Left ventricle myocardium inferior (tissue), 1 donor: ENCODE measurements at regions not wholly inside any gene's neighbourhood (a gene's known extent, or its start where the extent isn't known, plus 50 kb on each side); places are given as distances from the start of the nearest gene placed in this dataset.
"Not testable (repeated sequence)": the region's sequence is repeated elsewhere in the genome, so short reads cannot be mapped to it uniquely, and the experiment has no call there.

Experiments
- DNase-seq: peaks from one replicate; pipeline ENCODE4 v3.0.0-alpha.2; 2020
- H3K27ac ChIP-seq: fragments of 200-600 bp; replicated peaks from 2 replicates; pipeline ENCODE4 v1.8.0; 2021
- H3K27me3 ChIP-seq: fragments of 200-600 bp; 2 replicates; pipeline ENCODE4 v1.8.0; 2021; ENCODE audit warnings: low read depth
- H3K36me3 ChIP-seq: fragments of 200-600 bp; 2 replicates; pipeline ENCODE4 v1.8.0; 2021
- H3K4me1 ChIP-seq: fragments of 200-600 bp; 2 replicates; pipeline ENCODE4 v1.8.0; 2021
- H3K4me3 ChIP-seq: fragments of 200-600 bp; 2 replicates; pipeline ENCODE4 v1.8.0; 2021; ENCODE audit warnings: mild to moderate bottlenecking, moderate library complexity
- H3K9me3 ChIP-seq: fragments of 200-600 bp; replicated peaks from 2 replicates; pipeline ENCODE4 v1.8.0; 2021
- CTCF ChIP-seq: fragments of 200-600 bp; IDR thresholded peaks from 2 replicates; pipeline ENCODE4 v1.8.0; 2021; ENCODE audit warnings: antibody characterized with exemption, mild to moderate bottlenecking, borderline replicate concordance
- intact Hi-C: fragments of 100-400 bp; cut with micrococcal nuclease; formaldehyde crosslinking; loops from one replicate; pipeline ENCODE4 v1.11.0; 2022
- donor health status: DM: no; HTN: yes; CAD: no; lungs with severe emphysema.

GRCh38 chr2:145538661-145539350 lies 1018.9 kb upstream of the ZEB2 start:
- Histone ChIP-seq H3K27me3 (no peaks in the 10 kb centered on the region), H3K4me3 (no peak overlapping the region), H3K9me3 (peaks cover 13% of the 10 kb centered on the region), H3K4me1 (no peaks in the 10 kb centered on the region), H3K36me3 (no peaks in the 10 kb centered on the region), H3K27ac (no peak overlapping the region)
- no peak for DNase-seq
- no peak for TF ChIP-seq CTCF
- intact Hi-C loops, result no loop called here

GRCh38 chr2:145530653-145531052 lies 1010.7 kb upstream of the ZEB2 start:
- no peak overlapping the region for H3K4me3 ChIP-seq
- no peaks in the 10 kb centered on the region for H3K36me3 ChIP-seq
- intact Hi-C loops, result no loop called here
- H3K4me1 ChIP-seq, result no peaks in the 10 kb centered on the region
- no peaks in the 10 kb centered on the region for H3K27me3 ChIP-seq
- H3K9me3 ChIP-seq, result no peaks in the 10 kb centered on the region
- no peak for DNase-seq
- TF ChIP-seq CTCF, result no peak
- H3K27ac ChIP-seq, result no peak overlapping the region

GRCh38 chr2:145524836-145525235 lies 1004.9 kb upstream of the ZEB2 start:
- H3K4me3 ChIP-seq, result no peak overlapping the region
- H3K27me3 ChIP-seq, result no peaks in the 10 kb centered on the region
- no peak for DNase-seq
- H3K36me3 ChIP-seq, result no peaks in the 10 kb centered on the region
- intact Hi-C loops, result no loop called here
- H3K4me1 ChIP-seq, result no peaks in the 10 kb centered on the region
- H3K27ac ChIP-seq, result no peak overlapping the region
- TF ChIP-seq CTCF, result no peak
- peaks cover 11% of the 10 kb centered on the region for H3K9me3 ChIP-seq

GRCh38 chr2:145524303-145524702 lies 1004.4 kb upstream of the ZEB2 start:
- no peaks in the 10 kb centered on the region for H3K27me3 ChIP-seq
- no peak overlapping the region for H3K4me3 ChIP-seq
- no peaks in the 10 kb centered on the region for H3K36me3 ChIP-seq
- no peak overlapping the region for H3K27ac ChIP-seq
- no peak for TF ChIP-seq CTCF
- peaks cover 14% of the 10 kb centered on the region for H3K9me3 ChIP-seq
- intact Hi-C loops, result no loop called here
- no peak for DNase-seq
- no peaks in the 10 kb centered on the region for H3K4me1 ChIP-seq

GRCh38 chr2:145519254-145519653 lies 999.3 kb upstream of the ZEB2 start:
- H3K27me3 ChIP-seq, intact Hi-C loops, H3K4me3 ChIP-seq, DNase-seq, H3K36me3 ChIP-seq, H3K4me1 ChIP-seq, H3K27ac ChIP-seq: not testable (repeated sequence)
- H3K9me3 ChIP-seq, result peaks cover 33% of the 10 kb centered on the region

GRCh38 chr2:145511946-145512345 lies 992.0 kb upstream of the ZEB2 start:
- peaks cover 10% of the 10 kb centered on the region for H3K9me3 ChIP-seq
- no peak overlapping the region for H3K4me3 ChIP-seq
- H3K4me1 ChIP-seq, result no peaks in the 10 kb centered on the region
- no peak for DNase-seq
- TF ChIP-seq CTCF, result no peak
- H3K27me3 ChIP-seq, result no peaks in the 10 kb centered on the region
- intact Hi-C loops, result no loop called here
- no peaks in the 10 kb centered on the region for H3K36me3 ChIP-seq
- no peak overlapping the region for H3K27ac ChIP-seq
